Parathyroid adenoma (tissue), 2 donors: ENCODE measurements at regions not wholly inside any gene's neighbourhood (a gene's known extent, or its start where the extent isn't known, plus 50 kb on each side); places are given as distances from the start of the nearest gene placed in this dataset.

Source experiments
- H2AFZ ChIP-seq: fragments of 300-600 bp; sonication (generic); one replicate; pipeline ENCODE4 v1.7.0; 2017; ENCODE audit warnings: antibody characterized with exemption, mild to moderate bottlenecking
- H3K27ac ChIP-seq: fragments of 300-600 bp; sonication (generic); one replicate; pipeline ENCODE4 v1.7.0; 2017
- H3K27me3 ChIP-seq: fragments of 300-600 bp; sonication (generic); one replicate; pipeline ENCODE4 v1.7.0; 2017; ENCODE audit warnings: low read length; ENCODE audit not compliant: control insufficient read depth, insufficient read depth
- H3K36me3 ChIP-seq: fragments of 300-600 bp; sonication (generic); one replicate; pipeline ENCODE4 v1.7.0; 2017; ENCODE audit warnings: low read length; ENCODE audit not compliant: control insufficient read depth, insufficient read depth
- H3K4me1 ChIP-seq: fragments of 300-600 bp; sonication (generic); one replicate; pipeline ENCODE4 v1.7.0; 2017; ENCODE audit warnings: control low read depth
- H3K4me2 ChIP-seq: fragments of 300-600 bp; sonication (generic); one replicate; pipeline ENCODE4 v1.7.0; 2017; ENCODE audit warnings: low read length
- H3K4me3 ChIP-seq: fragments of 300-600 bp; sonication (generic); one replicate; pipeline ENCODE4 v1.7.0; 2017; ENCODE audit warnings: low read depth, low read length
- H3K79me2 ChIP-seq: fragments of 300-600 bp; sonication (generic); one replicate; pipeline ENCODE4 v1.7.0; 2017; ENCODE audit warnings: control low read depth
- H3K9ac ChIP-seq: fragments of 300-600 bp; sonication (generic); one replicate; pipeline ENCODE4 v1.7.0; 2017; ENCODE audit warnings: mild to moderate bottlenecking
- H3K9me3 ChIP-seq: fragments of 300-600 bp; sonication (generic); one replicate; pipeline ENCODE4 v1.7.0; 2017; ENCODE audit warnings: low read length; ENCODE audit not compliant: control insufficient read depth
- TF ChIP-seq, protein P1 (sequence below): fragments of 300-600 bp; sonication (generic); IDR thresholded peaks from one replicate; pipeline ENCODE4 v1.7.0; 2017; ENCODE audit warnings: antibody characterized with exemption, mild to moderate bottlenecking
- donor health status: primary hyperparathyroidism.

DNA sequence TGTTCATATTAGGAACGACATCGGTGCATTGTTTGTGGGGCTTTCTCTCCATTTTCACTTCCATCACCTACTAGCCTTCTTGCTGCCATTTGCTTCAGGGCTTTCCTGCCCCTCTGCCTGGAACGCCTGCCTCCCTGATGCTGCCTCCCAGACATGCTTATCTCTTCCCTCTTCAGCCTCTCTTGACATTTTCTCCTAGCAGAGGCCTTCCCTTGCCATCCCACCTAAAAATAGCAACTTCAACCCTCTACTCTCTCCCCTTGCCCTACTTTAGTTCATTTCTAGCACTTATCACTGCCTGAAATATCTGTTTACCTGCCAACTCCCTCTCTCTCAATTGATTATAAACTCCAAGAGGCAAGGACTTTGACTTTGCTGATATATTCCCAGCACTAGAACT is 210.3 kb downstream of the SP3 start:
- H3K4me2 ChIP-seq: no peak overlapping the region
- no peaks in the 10 kb centered on the region for H3K27me3 ChIP-seq
- H3K9ac ChIP-seq: no peak overlapping the region
- H3K4me1 ChIP-seq: no peaks in the 10 kb centered on the region
- H3K4me3 ChIP-seq: no peak overlapping the region
- no peaks in the 10 kb centered on the region for H3K9me3 ChIP-seq
- TF ChIP-seq, protein P1, sequence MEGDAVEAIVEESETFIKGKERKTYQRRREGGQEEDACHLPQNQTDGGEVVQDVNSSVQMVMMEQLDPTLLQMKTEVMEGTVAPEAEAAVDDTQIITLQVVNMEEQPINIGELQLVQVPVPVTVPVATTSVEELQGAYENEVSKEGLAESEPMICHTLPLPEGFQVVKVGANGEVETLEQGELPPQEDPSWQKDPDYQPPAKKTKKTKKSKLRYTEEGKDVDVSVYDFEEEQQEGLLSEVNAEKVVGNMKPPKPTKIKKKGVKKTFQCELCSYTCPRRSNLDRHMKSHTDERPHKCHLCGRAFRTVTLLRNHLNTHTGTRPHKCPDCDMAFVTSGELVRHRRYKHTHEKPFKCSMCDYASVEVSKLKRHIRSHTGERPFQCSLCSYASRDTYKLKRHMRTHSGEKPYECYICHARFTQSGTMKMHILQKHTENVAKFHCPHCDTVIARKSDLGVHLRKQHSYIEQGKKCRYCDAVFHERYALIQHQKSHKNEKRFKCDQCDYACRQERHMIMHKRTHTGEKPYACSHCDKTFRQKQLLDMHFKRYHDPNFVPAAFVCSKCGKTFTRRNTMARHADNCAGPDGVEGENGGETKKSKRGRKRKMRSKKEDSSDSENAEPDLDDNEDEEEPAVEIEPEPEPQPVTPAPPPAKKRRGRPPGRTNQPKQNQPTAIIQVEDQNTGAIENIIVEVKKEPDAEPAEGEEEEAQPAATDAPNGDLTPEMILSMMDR: no peak
- H3K27ac ChIP-seq: no peak overlapping the region
- no peaks in the 10 kb centered on the region for H3K79me2 ChIP-seq
- no peak overlapping the region for H2AFZ ChIP-seq
- H3K36me3 ChIP-seq: no peaks in the 10 kb centered on the region

DNA sequence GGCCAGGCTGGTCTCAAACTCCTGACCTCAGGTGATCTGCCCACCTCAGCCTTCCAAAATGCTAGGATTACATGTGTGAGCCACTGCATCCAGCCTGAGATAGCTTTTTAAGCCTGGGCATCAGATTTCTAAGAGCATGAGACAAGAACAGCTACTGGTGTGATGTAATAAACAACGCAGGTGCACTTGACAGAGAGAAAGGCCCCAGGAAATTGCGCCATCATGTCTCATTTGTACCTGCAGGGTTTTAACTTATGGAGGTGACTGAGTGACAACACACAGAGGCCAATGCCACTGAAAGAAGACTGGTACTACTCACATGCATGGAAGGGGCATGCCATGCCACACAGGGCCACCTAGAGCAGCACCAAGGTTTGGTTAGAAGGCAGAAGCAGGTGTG is 209.4 kb downstream of the SP3 start:
- Histone ChIP-seq H3K79me2 (no peaks in the 10 kb centered on the region), H2AFZ (no peak overlapping the region), H3K9ac (no peak overlapping the region), H3K36me3 (no peaks in the 10 kb centered on the region), H3K4me3 (no peak overlapping the region), H3K9me3 (no peaks in the 10 kb centered on the region), H3K4me2 (no peak overlapping the region), H3K27ac (no peak overlapping the region), H3K27me3 (no peaks in the 10 kb centered on the region), H3K4me1 (no peaks in the 10 kb centered on the region)
- TF ChIP-seq, protein P1: no peak

DNA sequence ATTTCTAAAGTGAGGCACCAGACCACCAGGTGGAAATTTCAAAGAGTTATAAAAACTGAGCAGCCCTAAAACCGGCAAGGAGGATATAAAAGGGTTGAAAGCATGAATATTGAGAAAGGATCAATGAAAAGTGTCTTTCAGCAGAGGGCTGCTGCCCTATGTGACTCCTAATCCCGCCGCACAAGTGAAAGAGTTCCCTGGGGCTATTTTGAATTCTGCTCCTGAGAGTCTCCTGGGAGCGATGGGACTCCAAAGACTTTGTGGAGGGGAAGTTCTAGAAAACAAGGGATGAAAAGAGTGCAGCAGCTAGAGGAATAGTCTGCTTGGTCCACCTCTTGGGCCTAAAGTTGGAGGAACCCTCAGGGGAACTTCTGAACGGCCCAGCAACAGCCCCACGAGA is 205.2 kb downstream of the SP3 start:
- Histone ChIP-seq H3K27ac (no peak overlapping the region), H3K36me3 (no peaks in the 10 kb centered on the region), H2AFZ (no peak overlapping the region), H3K4me3 (no peak overlapping the region), H3K9me3 (no peaks in the 10 kb centered on the region), H3K4me2 (no peak overlapping the region), H3K4me1 (no peaks in the 10 kb centered on the region), H3K27me3 (no peaks in the 10 kb centered on the region), H3K79me2 (no peaks in the 10 kb centered on the region), H3K9ac (no peak overlapping the region)
- TF ChIP-seq, protein P1: no peak

DNA sequence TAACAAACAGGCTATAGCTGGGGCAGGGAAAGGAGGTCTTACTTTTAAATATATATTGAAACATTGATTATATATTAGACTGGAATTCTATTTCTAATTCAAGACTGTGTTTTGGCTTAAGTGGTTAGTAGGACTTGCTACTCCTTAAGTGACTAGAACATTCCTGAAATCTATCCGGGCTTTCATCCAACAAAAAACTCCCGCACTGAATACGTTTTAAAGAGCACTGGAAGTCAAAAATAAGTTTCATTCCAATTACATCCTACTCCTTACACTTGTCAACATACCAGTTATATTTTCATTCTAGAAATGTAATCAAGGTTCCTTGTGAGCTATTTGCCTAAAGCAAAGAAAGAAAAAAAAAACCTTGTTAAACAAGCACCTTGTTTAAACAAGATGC is 204.6 kb downstream of the SP3 start:
- no peaks in the 10 kb centered on the region for H3K79me2 ChIP-seq
- no peaks in the 10 kb centered on the region for H3K9me3 ChIP-seq
- no peak overlapping the region for H3K9ac ChIP-seq
- H3K4me3 ChIP-seq: no peak overlapping the region
- no peak overlapping the region for H3K27ac ChIP-seq
- no peak overlapping the region for H3K4me2 ChIP-seq
- no peak overlapping the region for H2AFZ ChIP-seq
- no peaks in the 10 kb centered on the region for H3K36me3 ChIP-seq
- no peaks in the 10 kb centered on the region for H3K27me3 ChIP-seq
- TF ChIP-seq, protein P1: no peak
- H3K4me1 ChIP-seq: no peaks in the 10 kb centered on the region

DNA sequence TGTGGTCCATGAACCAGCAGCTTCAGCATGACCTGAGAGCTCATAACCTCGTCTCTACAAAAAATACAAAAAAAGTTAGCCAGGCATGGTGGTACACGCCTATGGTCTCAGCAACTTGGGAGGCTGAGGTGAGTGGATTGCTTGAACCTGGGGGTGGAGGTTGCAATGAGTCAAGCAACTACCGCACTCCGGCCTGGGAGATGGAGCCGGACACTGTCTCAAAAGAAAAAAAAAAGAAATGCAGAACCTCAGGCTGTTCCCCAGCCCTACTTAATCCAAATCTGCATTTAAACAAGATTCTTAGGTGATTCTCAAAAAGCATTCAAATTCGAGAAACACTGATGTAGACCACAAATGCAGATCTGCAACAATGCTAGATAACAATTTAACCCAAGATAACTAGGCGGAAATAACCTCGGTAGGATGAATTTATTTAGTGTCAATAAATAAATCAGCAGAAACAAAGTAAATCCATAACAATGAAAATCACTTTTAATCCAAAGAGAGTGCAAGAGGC is 203.5 kb downstream of the SP3 start:
- H3K4me1 ChIP-seq: no peaks in the 10 kb centered on the region
- no peaks in the 10 kb centered on the region for H3K27me3 ChIP-seq
- no peak overlapping the region for H3K4me3 ChIP-seq
- no peak overlapping the region for H3K27ac ChIP-seq
- TF ChIP-seq, protein P1: no peak
- no peaks in the 10 kb centered on the region for H3K36me3 ChIP-seq
- H3K9ac ChIP-seq: no peak overlapping the region
- H3K79me2 ChIP-seq: no peaks in the 10 kb centered on the region
- no peak overlapping the region for H3K4me2 ChIP-seq
- H3K9me3 ChIP-seq: no peaks in the 10 kb centered on the region
- no peak overlapping the region for H2AFZ ChIP-seq
